Upper lobe of left lung (tissue), 6 donors: ENCODE measurements at regions not wholly inside any gene's neighbourhood (a gene's known extent, or its start where the extent isn't known, plus 50 kb on each side); places are given as distances from the start of the nearest gene placed in this dataset.

ENCODE experiments used
- ATAC-seq, 2 donors: fragments of 200-7000 bp; cut with Tn5 transposase; one replicate each; pipeline ENCODE4 v1.9.1; 2022; ENCODE audit warnings: mild to moderate bottlenecking in 2 of 2, moderate library complexity in 2 of 2; ENCODE audit not compliant: low FRiP score in 2 of 2
- DNase-seq, 2 donors: peaks; one replicate each; pipeline ENCODE4 v3.0.0-alpha.2; 2019 to 2020
- H3K27ac ChIP-seq, 4 donors: fragments of 200-600 bp; sonication (generic); one replicate each; pipeline ENCODE4 v1.5.1; 2016 to 2019
- H3K27me3 ChIP-seq, 4 donors: fragments of 200-600 bp; sonication (generic); one replicate each; pipeline ENCODE4 v1.5.1; 2017 to 2019
- H3K36me3 ChIP-seq, 4 donors: fragments of 200-600 bp; sonication (generic); one replicate each; pipeline ENCODE4 v1.5.1; 2016 to 2019
- H3K4me1 ChIP-seq, 4 donors: fragments of 200-600 bp; sonication (generic); one replicate each; pipeline ENCODE4 v1.5.1; 2018 to 2019
- H3K4me3 ChIP-seq, 4 donors: fragments of 200-600 bp; sonication (generic); one replicate each; pipeline ENCODE4 v1.5.1; 2017 to 2019; ENCODE audit warnings: mild to moderate bottlenecking in 2 of 4, moderate library complexity in 1 of 4
- H3K9me3 ChIP-seq, 4 donors: fragments of 200-600 bp; sonication (generic); one replicate each; pipeline ENCODE4 v1.5.1; 2018 to 2019
- EP300 ChIP-seq, 4 donors: sonication (generic); formaldehyde crosslinking; IDR thresholded peaks; one replicate each; pipeline ENCODE4 v1.5.1; 2017; ENCODE audit warnings: antibody characterized with exemption in 4 of 4, control low read depth in 2 of 4
- POLR2A ChIP-seq, 4 donors: fragments of 450-650 bp; IDR thresholded peaks; one replicate each; pipeline ENCODE4 v1.5.1; 2016 to 2017; ENCODE audit warnings: antibody characterized with exemption in 4 of 4, mild to moderate bottlenecking in 2 of 4
- POLR2AphosphoS5 ChIP-seq, 2 donors: sonication (generic); formaldehyde crosslinking; IDR thresholded peaks; one replicate each; pipeline ENCODE4 v1.5.1; 2017; ENCODE audit warnings: antibody characterized with exemption in 2 of 2
- WGBS, 2 donors: methylation state at CpG; one replicate each; pipeline ENCODE4 v1.1.5; 2017 to 2018; 5-methylcytosine and 5-hydroxymethylcytosine counted together
- TF ChIP-seq, protein P1 (sequence below), 6 experiments: fragments of 450-650 bp in 4 of 6; fragments of 200-600 bp in 2 of 6; sonication (generic) in 2 of 6; IDR thresholded peaks; one replicate each; pipeline ENCODE4 v1.5.1; 2016 to 2019; ENCODE audit warnings: antibody characterized with exemption in 6 of 6
- donor health status: DM: no; HTN: no; CAD: no; lungs with moderate emphysema.
- donor health status: DM: no; HTN: yes; CAD: no; lungs with severe emphysema.

DNA sequence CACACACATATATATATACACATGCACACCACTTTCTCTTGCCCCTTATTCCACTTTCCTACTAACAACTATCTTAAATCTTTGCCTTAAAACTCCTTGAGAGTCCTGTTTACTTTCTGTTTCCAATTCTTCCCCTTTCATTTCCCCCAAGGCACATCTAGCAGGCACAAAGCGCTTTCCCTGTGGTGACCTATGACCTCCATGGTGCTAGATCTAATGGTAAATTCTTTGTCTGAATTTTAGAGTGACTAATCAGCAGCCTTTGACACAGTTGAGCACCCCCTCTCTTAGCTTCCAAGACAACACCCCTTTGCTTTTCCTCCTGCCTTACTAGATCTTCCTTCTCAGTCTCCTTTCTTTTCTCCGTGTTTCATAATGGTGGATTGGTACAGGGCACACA is 236.4 kb upstream of the TTC29 start:
- TF ChIP-seq, protein P1, sequence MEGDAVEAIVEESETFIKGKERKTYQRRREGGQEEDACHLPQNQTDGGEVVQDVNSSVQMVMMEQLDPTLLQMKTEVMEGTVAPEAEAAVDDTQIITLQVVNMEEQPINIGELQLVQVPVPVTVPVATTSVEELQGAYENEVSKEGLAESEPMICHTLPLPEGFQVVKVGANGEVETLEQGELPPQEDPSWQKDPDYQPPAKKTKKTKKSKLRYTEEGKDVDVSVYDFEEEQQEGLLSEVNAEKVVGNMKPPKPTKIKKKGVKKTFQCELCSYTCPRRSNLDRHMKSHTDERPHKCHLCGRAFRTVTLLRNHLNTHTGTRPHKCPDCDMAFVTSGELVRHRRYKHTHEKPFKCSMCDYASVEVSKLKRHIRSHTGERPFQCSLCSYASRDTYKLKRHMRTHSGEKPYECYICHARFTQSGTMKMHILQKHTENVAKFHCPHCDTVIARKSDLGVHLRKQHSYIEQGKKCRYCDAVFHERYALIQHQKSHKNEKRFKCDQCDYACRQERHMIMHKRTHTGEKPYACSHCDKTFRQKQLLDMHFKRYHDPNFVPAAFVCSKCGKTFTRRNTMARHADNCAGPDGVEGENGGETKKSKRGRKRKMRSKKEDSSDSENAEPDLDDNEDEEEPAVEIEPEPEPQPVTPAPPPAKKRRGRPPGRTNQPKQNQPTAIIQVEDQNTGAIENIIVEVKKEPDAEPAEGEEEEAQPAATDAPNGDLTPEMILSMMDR (IDR thresholded peaks at IDR 0.05) = no peak
- TF ChIP-seq EP300 (IDR thresholded peaks at IDR 0.05) (no peak), POLR2AphosphoS5 (IDR thresholded peaks at IDR 0.05) (no peak)
- H3K9me3 ChIP-seq = no peaks in the 10 kb centered on the region
- H3K4me1 ChIP-seq = no peaks in the 10 kb centered on the region
- ATAC-seq = no peak
- H3K36me3 ChIP-seq = no peaks in the 10 kb centered on the region
- no peak overlapping the region for H3K27ac ChIP-seq
- no peak for DNase-seq
- WGBS, 2 donors = 68 to 90% methylated on average over 2 of the region's 2 CpGs
- no peaks in the 10 kb centered on the region for H3K27me3 ChIP-seq
- H3K4me3 ChIP-seq = no peak overlapping the region

DNA sequence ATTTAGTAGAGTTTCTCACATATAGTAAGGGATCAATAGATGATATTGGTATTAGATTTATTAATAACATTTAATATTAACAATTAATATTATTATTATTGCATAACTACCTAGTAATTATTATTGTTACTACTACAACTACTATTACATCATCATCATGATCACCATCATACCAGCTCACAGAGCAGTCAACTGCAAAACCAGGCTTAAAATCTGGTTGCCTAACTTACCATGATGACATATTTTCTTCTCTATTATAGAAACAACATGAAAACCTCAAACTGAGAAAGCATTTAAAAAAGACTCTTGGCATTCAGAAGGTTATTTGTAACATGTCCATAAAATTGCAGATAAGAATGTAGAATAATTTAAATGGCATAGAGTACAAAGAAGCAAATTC is 247.0 kb upstream of the TTC29 start:
- Histone ChIP-seq H3K36me3 (no peaks in the 10 kb centered on the region), H3K27ac (no peak overlapping the region), H3K9me3 (peaks cover 0 to 3% (median 0%) of the 10 kb centered on the region in 4 donors), H3K4me1 (no peaks in the 10 kb centered on the region), H3K27me3 (no peaks in the 10 kb centered on the region), H3K4me3 (no peak overlapping the region)
- TF ChIP-seq POLR2AphosphoS5 (IDR thresholded peaks at IDR 0.05) = no peak
- no peak for TF ChIP-seq POLR2A (IDR thresholded peaks at IDR 0.05)
- TF ChIP-seq, protein P1 (IDR thresholded peaks at IDR 0.05) = no peak
- TF ChIP-seq EP300 (IDR thresholded peaks at IDR 0.05) = no peak
- no peak for DNase-seq
- ATAC-seq = no peak

DNA sequence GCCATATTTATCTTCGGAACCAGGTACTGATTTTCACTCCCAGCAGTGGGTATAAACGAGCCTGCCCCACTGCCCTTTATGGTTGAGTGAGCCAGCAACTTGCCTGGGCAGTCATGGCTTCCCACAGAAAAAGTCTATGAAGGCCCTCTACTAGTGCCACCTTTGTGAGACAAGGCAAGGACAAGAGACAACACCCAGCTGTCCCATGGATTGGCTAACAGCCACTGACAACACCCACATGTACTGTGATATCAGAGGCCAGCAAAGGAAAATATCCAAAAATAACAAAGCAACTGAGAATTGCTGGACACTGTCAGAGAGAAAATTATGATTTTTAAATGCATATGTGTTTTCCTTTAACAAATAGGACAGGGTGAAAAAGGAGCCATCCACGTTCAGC is 248.4 kb upstream of the TTC29 start:
- Histone ChIP-seq H3K4me3 (no peak overlapping the region), H3K27me3 (no peaks in the 10 kb centered on the region), H3K9me3 (no peaks in the 10 kb centered on the region), H3K27ac (no peak overlapping the region), H3K4me1 (no peaks in the 10 kb centered on the region), H3K36me3 (no peaks in the 10 kb centered on the region)
- ATAC-seq (no peak), DNase-seq (no peak)
- 50 to 74% methylated on average over 3 of the region's 3 CpGs for WGBS, 2 donors
- no peak for TF ChIP-seq POLR2A (IDR thresholded peaks at IDR 0.05)
- TF ChIP-seq EP300 (IDR thresholded peaks at IDR 0.05) = no peak
- TF ChIP-seq, protein P1 (IDR thresholded peaks at IDR 0.05) = no peak
- no peak for TF ChIP-seq POLR2AphosphoS5 (IDR thresholded peaks at IDR 0.05)

- H3K4me1 ChIP-seq = no peaks in the 10 kb centered on the region
- no peaks in the 10 kb centered on the region for H3K27me3 ChIP-seq
- H3K27ac ChIP-seq = no peak overlapping the region
- no peaks in the 10 kb centered on the region for H3K9me3 ChIP-seq
- no peaks in the 10 kb centered on the region for H3K36me3 ChIP-seq
- 73% methylated on average over 3 of the region's 3 CpGs for WGBS, 2 donors
- H3K4me3 ChIP-seq = no peak overlapping the region
- TF ChIP-seq EP300 (IDR thresholded peaks at IDR 0.05) (no peak), POLR2A (IDR thresholded peaks at IDR 0.05) (no peak), POLR2AphosphoS5 (IDR thresholded peaks at IDR 0.05) (no peak)
- TF ChIP-seq, protein P1 (IDR thresholded peaks at IDR 0.05) = no peak
- DNase-seq (no peak), ATAC-seq (no peak)
These were observed 248.9 kb upstream of the TTC29 start for GRCh38 chr4:147194604-147195003.

DNA sequence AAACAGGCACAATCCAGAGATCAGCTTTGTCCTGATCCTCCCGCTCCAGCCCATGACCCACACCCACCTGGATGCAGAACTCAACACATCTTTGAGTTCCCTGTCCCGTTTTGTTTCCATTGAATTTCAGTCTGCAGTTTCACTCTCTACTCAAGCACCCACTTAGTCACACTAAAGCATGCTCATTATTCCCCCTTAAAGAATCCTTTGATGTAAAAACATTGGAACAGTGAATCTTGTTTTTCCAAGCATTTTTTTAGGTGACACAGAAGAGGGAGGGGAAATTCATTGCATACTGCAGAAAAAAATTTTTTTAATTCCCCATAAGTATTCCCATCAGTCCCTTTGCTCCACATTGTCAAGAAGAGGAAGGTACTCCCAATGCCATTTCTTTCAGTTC is 249.7 kb upstream of the TTC29 start:
- ATAC-seq (no peak), DNase-seq (no peak)
- H3K4me1 ChIP-seq = no peaks in the 10 kb centered on the region
- no peak overlapping the region for H3K27ac ChIP-seq
- WGBS, 2 donors = 60 to 72% methylated on average over 2 of the region's 2 CpGs
- TF ChIP-seq EP300 (IDR thresholded peaks at IDR 0.05) (no peak), POLR2AphosphoS5 (IDR thresholded peaks at IDR 0.05) (no peak), POLR2A (IDR thresholded peaks at IDR 0.05) (no peak)
- TF ChIP-seq, protein P1 (IDR thresholded peaks at IDR 0.05) = no peak
- H3K9me3 ChIP-seq = no peaks in the 10 kb centered on the region
- H3K27me3 ChIP-seq = no peaks in the 10 kb centered on the region
- H3K36me3 ChIP-seq = no peaks in the 10 kb centered on the region
- no peak overlapping the region for H3K4me3 ChIP-seq
